HG02970 (cell line): ENCODE measurements at regions not wholly inside any gene's neighbourhood (a gene's known extent, or its start where the extent isn't known, plus 50 kb on each side); places are given as distances from the start of the nearest gene placed in this dataset.

Experiments used
- ATAC-seq: cut with Tn5 transposase; IDR thresholded peaks from one replicate; pipeline ENCODE4 v1.9.1; 2021; ENCODE audit warnings: mild to moderate bottlenecking, moderate library complexity, moderate number of reproducible peaks; ENCODE audit not compliant: unreplicated experiment, low FRiP score

DNA sequence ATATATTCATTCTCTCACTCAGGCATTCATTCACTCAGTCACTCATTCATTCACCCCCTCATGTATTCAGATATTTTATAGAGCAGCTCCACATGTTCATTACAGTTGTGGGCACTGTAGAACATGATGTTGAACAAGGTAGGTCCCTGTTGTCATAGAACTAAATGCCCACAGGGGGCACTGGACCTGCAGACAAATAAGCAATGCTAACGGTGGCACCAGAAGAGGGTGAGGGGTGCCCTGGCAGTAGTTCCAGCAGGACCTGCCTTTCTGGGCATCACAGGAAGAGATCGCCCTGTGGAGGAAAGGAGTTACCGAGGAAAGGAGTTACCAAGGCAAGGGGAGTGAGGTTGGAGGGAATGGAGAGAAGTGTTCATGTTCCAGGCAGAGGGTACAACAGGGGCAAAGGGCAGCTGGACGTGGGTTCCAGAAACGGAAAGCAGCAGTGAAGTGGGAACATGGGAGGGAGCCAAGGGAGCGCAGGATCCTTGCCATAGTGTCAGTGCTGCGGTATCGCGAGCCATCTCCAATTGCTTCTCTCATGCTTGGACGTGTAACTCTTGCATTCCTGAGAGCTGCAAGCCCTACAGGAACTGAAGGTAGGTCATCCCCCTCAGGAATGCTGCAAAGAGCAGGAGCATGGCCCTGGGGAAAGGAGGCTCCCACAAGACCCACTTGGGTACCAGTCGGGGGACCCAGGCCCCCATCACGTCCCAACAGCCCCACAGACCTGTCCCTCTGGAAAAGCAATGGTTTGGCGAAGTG, 128.2 kb downstream of the EDN3 start:
- no peak for ATAC-seq

DNA sequence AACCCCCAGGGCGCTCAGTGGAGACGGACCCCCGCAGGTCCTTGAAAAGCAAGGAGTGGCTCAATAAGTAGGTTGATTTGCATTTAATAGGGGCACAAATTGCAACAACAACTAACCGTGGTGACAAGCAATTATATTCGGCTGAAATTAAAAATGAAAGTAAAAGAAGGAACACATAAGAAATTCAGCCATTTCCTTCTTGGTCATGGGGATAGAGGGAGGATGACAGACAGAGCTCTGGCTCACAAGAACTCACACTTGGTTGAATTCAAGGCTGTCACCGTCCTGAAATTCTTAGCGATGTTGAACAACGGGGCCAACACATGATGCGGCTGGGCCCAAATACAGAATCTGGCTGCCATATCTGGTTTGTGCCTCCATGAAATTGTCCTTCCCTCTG, 129.0 kb downstream of the EDN3 start:
- ATAC-seq: no peak

DNA sequence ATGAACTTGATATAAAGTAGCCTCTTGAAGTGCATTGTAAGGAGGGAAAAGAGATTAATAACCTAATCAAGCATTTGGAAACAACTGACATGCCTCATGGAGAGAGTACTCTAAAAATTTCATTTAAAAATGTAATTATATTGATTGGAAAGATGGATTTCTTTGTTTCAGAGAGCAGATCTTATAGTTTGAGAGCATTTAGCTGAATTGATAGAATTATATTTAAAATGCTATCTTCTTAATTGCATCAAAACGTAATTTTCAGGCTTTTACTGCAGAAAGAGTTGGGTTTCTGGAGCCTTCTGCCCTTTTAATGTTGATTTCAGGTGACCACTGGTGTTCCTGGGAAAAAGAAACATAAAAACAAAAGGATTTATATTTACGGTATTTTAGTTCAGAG, 130.6 kb downstream of the EDN3 start:
- no peak for ATAC-seq

DNA sequence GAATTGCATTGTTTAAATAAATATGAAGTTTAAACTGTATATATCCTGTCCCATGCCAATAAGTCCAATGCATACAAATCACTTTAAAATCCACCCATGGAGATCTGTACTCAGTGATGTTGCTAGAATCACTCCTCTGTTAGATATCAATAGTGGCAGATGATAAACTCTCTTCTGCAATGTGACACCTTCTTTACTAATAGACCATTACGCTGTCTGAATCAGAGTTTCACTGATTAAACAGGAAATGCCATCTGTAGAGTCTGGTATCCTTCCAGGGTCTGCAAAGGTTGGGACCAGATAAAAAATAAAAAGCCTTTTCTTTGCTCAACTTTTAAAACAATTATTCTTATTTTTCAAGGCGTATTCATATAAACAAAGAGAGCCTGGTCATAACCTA, 134.5 kb downstream of the EDN3 start:
- no peak for ATAC-seq

DNA sequence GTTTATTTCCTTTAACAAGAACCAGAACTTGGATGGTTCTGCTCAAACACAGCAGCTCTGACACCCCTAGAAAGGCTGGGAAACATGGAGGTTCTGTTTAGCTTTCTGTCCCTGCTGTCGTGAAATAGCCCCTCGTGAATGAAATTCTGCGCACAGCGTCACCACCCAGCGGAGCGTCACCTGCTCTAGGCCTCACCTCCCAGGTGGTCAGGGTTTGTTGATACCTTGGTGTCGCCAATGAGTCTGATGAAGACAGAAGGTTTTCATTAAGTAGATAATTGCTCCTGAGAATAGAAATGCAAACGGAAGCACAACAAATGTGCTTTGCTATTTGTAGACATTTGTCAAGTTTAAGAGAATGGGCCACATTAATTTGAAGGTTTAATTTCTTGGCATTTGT, 135.1 kb downstream of the EDN3 start:
- no peak for ATAC-seq

DNA sequence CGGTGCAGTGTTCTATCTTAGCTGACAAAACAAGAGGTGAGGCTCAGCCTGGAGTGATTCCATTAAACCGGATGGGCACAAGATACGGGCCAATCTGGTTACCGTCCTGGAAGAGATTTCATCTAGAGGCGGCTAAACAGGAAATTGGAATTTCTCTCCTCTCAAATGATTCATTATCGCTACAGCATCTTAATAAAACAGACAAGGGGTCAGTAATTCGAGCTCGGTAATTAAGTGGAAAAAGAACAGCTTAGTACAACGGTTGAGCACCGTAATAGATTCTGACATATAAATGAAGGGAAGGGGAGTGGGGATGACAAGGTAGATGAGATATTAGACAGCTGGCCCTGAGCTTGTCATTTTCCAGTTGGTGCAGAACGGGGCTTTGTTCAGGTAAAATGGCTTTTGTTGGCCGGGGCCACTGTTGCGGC, 137.2 kb downstream of the EDN3 start:
- no peak for ATAC-seq

DNA sequence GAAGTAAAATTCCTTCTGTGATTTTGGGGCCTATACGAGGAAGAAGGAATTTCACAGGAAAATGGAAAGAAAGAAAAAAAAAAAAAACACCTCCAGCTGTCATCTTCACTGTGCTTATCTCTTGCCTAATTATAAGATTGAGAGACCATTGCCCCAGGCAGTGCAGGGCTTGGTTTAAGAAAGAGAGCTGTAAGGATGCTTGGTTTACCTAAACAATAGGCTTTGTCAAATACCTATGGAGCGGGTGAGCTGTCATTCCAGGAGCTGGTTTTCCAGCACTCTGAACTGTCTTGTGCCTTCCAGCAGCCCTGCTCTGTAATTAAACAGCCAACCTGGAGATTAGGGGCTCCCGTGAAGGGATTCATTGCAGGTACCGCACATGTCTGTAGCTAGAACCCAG, 137.8 kb downstream of the EDN3 start:
- no peak for ATAC-seq

DNA sequence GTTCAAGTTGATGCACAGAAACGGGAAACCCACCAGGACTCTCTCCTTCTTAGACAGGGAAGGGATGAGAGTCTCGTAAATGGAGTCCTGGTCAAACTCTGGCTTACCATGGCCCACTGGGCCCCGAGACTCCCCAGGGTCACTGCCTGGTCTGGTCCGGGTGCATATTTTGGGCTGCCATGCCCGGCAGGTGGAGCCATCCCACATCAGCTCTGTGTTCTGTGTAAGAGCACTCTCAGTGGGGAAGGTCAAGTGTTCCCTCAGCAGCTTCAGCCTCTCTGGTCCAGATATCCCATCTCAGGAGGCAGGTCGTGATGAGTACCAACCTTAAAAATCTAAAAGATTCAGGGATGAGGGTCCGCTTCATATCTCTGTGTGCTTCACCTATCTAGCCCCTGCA, 138.8 kb downstream of the EDN3 start:
- no peak for ATAC-seq

DNA sequence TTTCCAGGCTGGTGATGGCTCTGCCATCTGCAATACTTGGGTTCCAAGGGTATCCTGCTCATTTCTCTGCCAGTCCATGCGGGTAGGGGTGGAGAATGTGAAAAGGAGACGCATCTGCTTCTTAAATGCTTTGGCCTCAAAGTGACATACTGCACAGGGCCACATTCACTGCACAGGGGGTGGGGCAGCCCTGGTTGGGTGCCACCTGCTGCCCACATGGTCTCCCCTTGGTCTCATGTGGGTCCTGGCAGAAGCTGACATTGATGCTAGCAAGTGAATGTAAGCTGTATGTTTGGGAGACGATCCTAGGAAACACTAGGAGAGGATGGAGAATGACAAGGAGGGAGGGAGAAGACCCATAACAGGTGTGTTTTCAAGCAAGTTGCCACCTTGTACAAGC, 140.9 kb downstream of the EDN3 start:
- ATAC-seq: no peak

DNA sequence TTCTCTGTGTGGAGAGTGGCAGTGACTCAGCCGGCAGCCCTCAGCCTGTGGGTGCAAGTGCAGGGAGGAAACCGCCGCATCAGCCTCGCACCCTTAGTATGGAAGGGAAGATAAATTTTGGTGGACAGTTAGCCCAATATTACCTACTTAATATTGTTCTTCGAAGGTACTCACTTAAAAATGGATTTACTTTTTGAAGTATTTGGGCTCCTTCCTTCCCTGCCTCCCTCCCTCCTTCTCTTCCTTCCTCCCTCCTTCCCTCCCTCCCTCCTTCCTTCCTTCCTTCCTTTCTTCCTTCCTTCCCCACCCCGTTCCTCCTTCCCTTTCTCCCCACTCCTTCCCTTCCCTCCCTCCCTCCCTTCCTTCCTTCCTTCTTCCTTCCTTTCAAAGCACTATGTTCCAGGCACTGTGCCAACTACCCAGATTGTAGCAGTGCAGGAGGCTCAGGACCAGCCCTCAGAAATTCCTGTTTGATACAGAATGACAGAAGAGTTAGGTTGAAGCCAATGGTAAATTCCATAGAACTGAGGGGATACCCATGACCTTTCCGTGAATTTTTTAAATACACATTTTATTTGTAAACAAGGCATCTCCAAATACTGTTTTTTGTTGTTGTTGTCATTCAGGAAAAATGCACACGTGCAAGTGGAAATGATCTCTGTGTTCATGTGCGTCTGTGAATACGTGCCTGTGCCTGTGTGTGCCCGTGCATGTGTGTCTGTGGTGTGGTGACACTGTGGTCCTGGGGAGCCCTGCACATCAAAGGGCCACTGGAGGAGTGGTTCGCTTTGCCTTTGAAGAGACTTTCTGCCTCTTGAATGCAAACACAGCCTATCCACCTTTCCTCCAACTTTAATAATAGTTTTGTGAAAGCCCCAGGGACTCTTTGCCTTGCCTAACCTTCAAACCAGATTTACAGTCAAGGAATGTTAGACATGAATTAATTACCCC, 141.7 kb downstream of the EDN3 start:
- ATAC-seq: no peak

DNA sequence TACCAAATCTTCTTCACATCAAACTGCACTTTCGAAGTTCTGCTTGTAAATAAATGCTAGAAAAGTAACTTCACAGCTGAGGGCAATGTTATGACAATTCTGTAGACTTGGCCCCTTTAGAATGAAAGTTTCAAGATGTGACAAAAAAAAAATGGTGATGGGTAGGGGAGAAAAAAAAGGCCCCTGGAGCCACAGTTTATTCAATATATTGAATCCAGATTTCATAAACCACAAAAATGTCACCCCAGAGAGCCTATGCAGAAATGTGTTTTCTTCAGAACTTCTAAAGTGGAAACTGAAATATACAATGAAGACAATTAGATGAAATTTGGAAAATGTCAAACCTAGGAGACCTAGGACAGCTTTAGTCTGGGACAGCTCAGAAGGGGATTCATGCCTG, 143.1 kb downstream of the EDN3 start:
- no peak for ATAC-seq

DNA sequence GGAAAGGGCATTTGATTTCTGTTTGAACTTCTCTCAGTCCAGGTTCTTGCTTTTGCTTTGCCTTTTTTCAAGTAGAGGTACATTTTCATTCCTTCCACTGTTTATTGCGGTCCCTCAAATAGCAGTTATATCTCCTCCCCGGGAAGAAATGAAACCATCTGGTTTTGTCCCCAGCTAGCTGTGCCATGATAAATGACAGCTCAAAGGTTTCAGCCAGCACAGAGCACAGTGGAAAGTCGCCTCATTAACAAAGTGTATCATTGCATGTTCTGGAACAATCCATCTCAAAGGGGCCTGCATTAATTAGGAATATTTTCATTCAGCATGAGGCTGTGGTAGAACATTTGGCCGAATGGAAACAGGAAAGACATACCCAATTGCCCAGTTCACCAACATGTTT, 146.0 kb downstream of the EDN3 start:
- ATAC-seq: no peak

DNA sequence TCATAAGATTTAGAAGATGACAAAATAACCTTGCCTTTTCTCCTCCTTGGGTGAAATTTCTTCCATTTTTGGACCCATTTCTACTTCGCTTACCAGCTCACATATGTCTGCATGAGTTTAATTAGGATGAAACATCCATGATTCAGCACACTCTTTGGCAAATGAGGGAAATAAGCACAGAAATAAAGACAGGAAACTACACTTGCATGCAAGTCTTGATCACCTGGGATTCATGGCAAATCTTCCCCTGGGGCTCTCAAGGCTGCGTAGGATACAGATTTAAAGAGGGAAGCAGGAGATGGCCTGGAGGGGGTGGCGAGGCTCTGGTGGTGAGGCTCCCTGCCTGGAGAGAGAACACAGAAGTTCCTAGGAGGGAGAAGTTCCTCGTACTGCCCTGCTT, 147.8 kb downstream of the EDN3 start:
- no peak for ATAC-seq

DNA sequence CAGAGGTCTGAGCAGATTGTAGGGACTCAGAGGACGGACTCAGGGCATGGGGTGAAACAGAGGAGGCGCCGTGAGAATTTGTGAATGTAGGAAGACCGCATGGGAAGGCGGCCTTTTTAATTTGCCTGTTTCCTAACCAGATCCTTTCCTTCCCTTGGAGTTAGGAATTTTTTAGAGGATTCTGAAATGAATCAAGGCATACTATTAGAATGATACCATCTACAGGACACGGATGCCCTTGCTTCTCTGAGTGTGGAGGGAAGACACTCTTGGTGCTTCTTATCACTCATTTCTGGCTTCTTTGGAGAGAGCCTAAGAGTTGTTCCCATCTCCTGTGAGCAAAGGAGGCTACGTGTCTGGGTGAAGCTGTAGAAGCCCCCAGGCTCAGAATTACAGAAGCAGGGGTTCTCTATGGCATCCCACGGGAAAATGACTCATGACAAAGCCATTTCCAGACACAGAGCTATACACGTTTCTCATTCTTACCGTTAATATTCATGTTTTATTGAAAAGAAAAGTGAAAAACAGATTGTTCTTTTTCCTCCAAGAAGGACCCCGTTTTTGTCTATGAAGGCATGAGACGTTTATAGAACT, 148.5 kb downstream of the EDN3 start:
- ATAC-seq: no peak

DNA sequence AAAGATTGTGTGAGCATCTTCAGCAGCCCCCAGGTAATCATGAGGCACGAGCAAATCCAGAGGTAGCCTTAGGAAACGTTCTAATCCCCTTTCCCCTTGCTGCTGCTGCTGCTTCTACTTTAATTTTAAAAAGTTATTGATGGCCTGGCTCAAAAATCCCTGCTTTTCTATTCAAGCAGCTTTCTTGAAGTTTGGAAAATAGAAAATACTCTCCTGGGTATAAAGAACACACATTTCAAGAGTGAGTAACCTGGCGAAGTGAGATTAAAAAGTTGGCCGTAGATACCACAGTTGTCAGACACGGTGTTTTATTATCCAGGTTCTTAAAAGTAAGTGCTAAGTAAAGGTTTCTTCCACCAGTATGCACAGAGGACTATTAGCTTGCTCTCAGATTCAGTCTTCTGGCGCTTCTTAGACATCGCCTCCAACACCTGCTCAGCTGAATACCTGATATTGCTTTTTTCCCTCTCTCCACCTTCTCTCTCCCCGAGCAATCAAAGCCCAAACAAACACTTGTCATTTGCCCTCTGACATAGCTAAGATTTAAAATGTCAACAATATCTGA, 150.7 kb downstream of the EDN3 start:
- ATAC-seq: no peak

DNA sequence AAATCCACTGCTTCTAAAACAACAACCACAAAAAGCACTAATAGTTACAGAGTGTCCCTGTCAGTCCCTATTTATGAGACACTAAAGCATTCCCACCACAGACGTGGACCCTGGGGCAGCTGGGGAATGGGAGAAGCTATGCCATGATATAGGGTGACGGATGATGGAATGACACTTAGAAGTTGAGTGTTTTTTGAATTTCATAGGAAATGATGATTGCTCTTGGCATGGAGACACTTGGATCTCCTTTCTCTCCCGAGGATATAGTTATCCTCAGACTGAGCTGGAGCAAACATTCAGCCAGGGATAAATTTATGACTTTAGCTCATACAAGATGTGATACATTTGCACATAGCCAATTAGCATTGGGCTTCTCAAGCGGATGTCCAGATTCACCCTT, 151.2 kb downstream of the EDN3 start:
- no peak for ATAC-seq

DNA sequence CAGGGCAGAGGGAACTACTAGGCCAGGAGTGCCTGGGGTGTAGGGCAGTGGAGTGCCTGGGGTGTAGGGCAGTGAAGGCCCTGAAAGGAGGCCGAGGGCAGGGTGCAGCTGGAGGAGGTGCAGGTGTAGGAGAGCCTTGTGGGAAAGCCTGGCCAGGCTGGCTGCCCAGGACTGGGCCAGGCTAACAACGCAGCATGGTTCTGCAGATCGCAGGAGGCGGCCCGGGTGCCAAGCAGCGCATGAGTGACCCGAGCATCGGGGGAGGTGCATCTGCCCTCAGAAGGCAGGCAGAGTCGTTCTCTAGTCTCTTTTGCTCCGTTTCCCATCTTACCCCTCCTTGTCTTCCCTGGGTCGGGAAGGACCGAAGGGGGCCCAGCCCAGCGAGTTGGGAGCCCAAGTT, 151.5 kb upstream of the PHACTR3 start:
- no peak for ATAC-seq

DNA sequence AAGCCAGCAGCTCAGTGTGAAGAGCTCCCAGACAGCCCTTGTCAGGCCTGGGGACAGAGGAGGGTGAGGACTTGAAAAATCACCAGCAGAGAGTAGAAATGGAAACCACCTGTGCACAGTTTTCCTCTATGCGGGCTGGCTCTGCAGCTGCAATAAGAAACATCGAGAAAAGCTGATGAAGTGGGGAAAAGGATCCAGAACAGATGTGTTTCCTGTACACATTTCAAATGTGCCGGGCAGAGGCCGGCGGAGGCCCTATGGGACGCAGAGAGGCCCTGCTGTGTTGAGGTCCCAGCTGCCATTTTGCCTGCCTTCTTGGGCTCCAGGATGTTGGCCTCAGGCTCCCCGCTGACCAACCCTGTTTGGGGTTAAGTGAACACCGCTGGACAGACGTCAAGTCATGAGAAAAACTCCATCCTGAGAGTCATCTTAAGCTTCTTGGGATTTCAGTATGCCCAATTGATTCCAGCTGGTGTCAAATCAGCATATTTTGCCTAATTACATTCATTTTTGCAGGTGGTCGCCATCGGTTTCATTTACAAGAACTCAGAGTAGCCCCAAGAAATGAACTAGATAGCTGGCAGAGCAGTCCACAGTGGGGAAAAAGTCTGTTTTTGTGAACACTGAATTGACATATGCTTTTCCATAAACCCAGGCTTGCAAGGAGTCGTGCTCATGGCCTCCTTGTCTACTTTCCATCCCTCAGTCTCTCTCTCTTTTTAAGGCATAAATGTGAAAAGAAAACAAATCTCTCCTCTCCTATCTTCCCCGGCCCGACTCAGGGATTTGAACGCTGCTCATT, 150.4 kb upstream of the PHACTR3 start:
- ATAC-seq: no peak

DNA sequence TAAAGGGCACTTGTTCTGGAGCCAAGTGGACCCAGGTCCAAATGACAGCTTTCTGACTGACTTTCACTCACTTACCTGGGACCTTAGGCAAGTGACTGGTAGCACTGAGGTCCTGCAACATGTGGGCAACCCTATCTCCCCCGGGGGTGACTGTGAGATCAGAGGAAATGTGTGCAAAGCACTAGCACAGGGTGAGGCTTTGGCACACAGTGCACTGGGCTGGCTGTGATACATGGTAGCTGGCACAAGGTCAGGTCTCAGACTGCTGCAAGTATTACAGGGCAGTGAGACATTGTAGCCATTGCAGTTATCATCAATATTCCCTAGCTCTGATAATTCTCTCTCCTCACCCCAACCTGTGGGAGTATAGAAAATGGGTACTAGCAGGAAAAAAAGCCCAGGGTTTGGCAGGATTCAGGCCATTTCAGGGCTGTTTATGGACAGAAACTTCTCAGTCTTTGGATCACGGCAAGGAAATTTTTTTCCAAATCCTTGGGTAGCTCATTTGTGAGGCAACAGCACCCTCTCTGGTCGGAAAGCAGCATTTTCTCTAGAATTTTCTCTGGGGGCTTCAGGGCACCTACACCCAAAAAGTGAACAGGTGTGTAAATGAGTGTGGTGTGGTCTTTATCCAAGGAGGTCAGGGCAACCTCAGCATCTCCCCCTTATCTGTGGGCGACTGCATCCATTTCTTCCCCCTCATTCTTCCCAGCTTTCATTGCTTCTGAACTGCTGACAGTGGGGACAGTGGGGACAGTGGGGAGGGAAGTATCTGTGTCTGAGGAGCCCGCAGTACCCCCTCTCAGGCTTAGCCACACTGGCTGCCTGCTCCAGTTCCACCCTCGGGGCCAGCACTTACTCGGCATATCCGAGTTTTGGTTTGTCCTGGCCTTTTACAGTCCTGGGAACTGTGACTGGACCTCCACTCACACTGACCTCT, 148.7 kb upstream of the PHACTR3 start:
- ATAC-seq: no peak
